Transverse colon (tissue), 4 donors: ENCODE measurements at regions not wholly inside any gene's neighbourhood (a gene's known extent, or its start where the extent isn't known, plus 50 kb on each side); places are given as distances from the start of the nearest gene placed in this dataset.

Source experiments
- DNase-seq: peaks from one replicate; pipeline ENCODE4 v3.0.0-alpha.2; 2019
- H3K27ac ChIP-seq, 4 donors: fragments of 200-600 bp; sonication (generic); 2 replicates each; pipeline ENCODE4 v1.5.1; 2016 to 2018; ENCODE audit warnings: inconsistent platforms in 4 of 4
- H3K27me3 ChIP-seq: fragments of 200-600 bp; sonication (generic); 2 replicates; pipeline ENCODE4 v1.5.1; 2017; ENCODE audit warnings: inconsistent platforms
- H3K36me3 ChIP-seq, 4 donors: fragments of 200-600 bp; sonication (generic); 2 replicates each; pipeline ENCODE4 v1.5.1; 2017 to 2019; ENCODE audit warnings: inconsistent platforms in 4 of 4
- H3K4me1 ChIP-seq, 4 donors: fragments of 200-600 bp; sonication (generic); 2 replicates each; pipeline ENCODE4 v1.5.1; 2017 to 2020; ENCODE audit warnings: inconsistent platforms in 4 of 4
- H3K4me3 ChIP-seq, 4 donors: fragments of 200-600 bp; sonication (generic); 1 replicate in 1 of 4; 2 replicates in 3 of 4; pipeline versions ENCODE4 v1.5.1 to v1.6.1; 2017 to 2019; ENCODE audit warnings: inconsistent platforms in 4 of 4
- H3K9me3 ChIP-seq, 2 donors: fragments of 200-600 bp; sonication (generic); 2 replicates each; pipeline ENCODE4 v1.5.1; 2017 to 2019; ENCODE audit warnings: inconsistent platforms in 2 of 2
- EP300 ChIP-seq: sonication (generic); formaldehyde crosslinking; IDR thresholded peaks from one replicate; pipeline ENCODE4 v1.6.1; 2017; ENCODE audit warnings: antibody characterized with exemption, low read depth
- POLR2A ChIP-seq: fragments of 450-650 bp; IDR thresholded peaks from one replicate; pipeline ENCODE4 v1.6.1; 2016; ENCODE audit warnings: antibody characterized with exemption, mild to moderate bottlenecking, moderate library complexity
- POLR2AphosphoS5 ChIP-seq, 3 donors: sonication (generic); formaldehyde crosslinking; IDR thresholded peaks; one replicate each; pipeline ENCODE4 v1.6.1; 2016; ENCODE audit warnings: antibody characterized with exemption in 3 of 3
- WGBS, 2 donors: methylation state at CpG; one replicate each; pipeline ENCODE4 v1.1.5; 2018; ENCODE audit warnings: low coverage in 1 of 2; 5-methylcytosine and 5-hydroxymethylcytosine counted together
- in situ Hi-C, 4 donors: fragments of 200-750 bp; cut with MboI; loops; one replicate each; pipeline versions ENCODE4 v1.15.0 to v1.15.1; 2017; ENCODE audit warnings: low sequenced_read_pairs in 3 of 4, low pct_ligation_motif_present in 1 of 4, low pct_unique_long_range_greater_than_20kb in 1 of 4
- intact Hi-C: fragments of 100-400 bp; cut with DNase I; formaldehyde crosslinking; loops from one replicate; pipeline ENCODE4 v1.15.1; 2023; ENCODE audit warnings: low total_unique reads
- TF ChIP-seq, protein P1 (sequence below), 5 experiments: fragments of 200-600 bp in 3 of 5; fragments of 450-650 bp in 2 of 5; sonication (generic) in 3 of 5; IDR thresholded peaks; 1 replicate in 2 of 5; 2 replicates in 3 of 5; pipeline ENCODE4 v1.5.1; 2016 to 2017; ENCODE audit warnings: antibody characterized with exemption in 5 of 5, inconsistent platforms in 3 of 5, mild to moderate bottlenecking in 2 of 5, moderate library complexity in 1 of 5

DNA sequence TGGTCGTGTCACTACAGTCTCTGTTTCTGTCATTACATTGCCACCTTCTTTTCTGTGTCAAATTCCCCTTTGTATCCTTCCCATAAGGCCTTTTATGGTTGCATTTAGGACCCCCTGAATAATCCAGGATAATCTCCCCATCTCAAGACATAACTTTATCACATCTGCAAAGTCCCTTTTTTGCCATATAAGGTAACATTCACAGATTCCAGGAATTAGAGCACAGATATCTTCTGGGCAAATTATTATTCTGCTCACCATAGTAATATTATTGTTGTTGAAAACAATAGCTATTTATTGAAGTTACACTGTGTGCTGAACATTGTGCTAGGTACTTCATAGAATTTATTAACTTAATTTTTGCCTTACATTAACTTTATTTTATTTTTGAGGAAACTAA is 159.1 kb downstream of the TFAP2B start:
- intact Hi-C loops (no loop called here), in situ Hi-C loops (no loop called here)
- H3K36me3 ChIP-seq = no peaks in the 10 kb centered on the region
- H3K27ac ChIP-seq = no peak overlapping the region
- TF ChIP-seq, protein P1, sequence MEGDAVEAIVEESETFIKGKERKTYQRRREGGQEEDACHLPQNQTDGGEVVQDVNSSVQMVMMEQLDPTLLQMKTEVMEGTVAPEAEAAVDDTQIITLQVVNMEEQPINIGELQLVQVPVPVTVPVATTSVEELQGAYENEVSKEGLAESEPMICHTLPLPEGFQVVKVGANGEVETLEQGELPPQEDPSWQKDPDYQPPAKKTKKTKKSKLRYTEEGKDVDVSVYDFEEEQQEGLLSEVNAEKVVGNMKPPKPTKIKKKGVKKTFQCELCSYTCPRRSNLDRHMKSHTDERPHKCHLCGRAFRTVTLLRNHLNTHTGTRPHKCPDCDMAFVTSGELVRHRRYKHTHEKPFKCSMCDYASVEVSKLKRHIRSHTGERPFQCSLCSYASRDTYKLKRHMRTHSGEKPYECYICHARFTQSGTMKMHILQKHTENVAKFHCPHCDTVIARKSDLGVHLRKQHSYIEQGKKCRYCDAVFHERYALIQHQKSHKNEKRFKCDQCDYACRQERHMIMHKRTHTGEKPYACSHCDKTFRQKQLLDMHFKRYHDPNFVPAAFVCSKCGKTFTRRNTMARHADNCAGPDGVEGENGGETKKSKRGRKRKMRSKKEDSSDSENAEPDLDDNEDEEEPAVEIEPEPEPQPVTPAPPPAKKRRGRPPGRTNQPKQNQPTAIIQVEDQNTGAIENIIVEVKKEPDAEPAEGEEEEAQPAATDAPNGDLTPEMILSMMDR (IDR thresholded peaks at IDR 0.05) = no peak
- TF ChIP-seq POLR2AphosphoS5 (IDR thresholded peaks at IDR 0.05) (no peak), POLR2A (no peak), EP300 (no peak)
- H3K9me3 ChIP-seq = no peaks in the 10 kb centered on the region
- no peak overlapping the region for H3K4me3 ChIP-seq
- 71% methylated on average over 1 of the region's 1 CpG; no CpG with 5 or more reads in 1 of the 2 donors for WGBS, 2 donors
- DNase-seq = no peak
- no peaks in the 10 kb centered on the region for H3K4me1 ChIP-seq
- no peaks in the 10 kb centered on the region for H3K27me3 ChIP-seq

DNA sequence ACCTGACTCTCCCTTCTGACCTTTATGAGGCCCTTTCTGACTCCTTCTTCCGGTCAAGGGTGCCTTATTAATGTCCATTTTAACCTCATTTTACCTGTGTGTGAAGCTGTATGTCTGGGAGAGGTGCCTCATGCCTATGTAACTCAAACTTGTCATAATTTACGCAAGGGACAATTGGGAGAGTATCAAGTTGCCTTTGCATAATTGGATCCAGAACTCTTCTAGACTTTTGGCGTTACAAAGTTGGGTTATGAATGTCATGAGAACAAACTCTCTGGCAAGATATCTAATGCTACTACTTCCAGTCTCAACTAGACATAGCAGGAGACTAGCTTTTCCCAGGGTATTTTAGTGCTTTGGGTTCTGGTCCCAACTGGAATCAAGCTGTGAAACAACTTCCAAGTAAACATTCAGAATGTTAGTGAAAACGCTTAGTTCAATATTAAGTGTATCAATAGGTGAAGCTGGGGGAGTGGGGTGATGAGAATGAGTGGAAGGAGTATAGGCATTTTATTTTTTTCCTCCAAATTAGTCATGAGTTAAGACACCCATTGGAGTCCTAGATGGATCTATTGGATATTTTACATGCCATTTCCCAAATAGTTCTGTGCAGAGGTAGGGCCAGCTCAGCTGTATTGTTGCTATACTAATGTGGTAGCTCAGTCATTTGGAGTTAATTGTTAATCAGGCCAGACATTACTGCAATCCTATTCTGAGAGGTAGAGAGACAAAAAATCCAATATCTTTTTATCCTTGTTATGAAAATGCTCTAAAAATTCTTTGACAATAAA is 159.9 kb downstream of the TFAP2B start:
- no peak overlapping the region for H3K4me3 ChIP-seq
- TF ChIP-seq POLR2A (no peak), EP300 (no peak)
- TF ChIP-seq, protein P1 (IDR thresholded peaks at IDR 0.05) = no peak
- intact Hi-C loops (no loop called here), in situ Hi-C loops (no loop called here)
- no peaks in the 10 kb centered on the region for H3K27me3 ChIP-seq
- no peaks in the 10 kb centered on the region for H3K36me3 ChIP-seq
- no peak overlapping the region for H3K27ac ChIP-seq
- WGBS, 2 donors = 52 to 74% methylated on average over 4 of the region's 4 CpGs
- no peaks in the 10 kb centered on the region for H3K9me3 ChIP-seq
- H3K4me1 ChIP-seq = no peaks in the 10 kb centered on the region
- no peak for DNase-seq

DNA sequence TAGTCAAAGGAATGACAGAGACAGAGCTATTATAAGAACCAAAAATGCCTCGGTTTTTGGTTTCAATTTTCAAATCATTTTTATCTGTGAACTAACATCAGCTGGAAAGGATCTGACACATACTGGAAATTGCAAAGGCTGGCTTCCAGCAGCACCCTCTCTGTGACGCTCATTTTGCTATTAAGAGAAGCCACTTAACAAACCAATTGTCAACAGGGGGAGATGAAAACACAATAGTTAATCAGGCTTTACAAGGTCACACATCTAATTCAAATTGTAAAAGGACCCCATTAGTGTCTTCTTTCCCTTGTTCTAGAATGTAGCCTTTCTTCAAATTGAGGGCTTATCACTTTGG is 160.5 kb downstream of the TFAP2B start:
- H3K36me3 ChIP-seq = no peaks in the 10 kb centered on the region
- in situ Hi-C loops = no loop called here
- 69 to 75% methylated on average over 2 of the region's 2 CpGs for WGBS, 2 donors

DNA sequence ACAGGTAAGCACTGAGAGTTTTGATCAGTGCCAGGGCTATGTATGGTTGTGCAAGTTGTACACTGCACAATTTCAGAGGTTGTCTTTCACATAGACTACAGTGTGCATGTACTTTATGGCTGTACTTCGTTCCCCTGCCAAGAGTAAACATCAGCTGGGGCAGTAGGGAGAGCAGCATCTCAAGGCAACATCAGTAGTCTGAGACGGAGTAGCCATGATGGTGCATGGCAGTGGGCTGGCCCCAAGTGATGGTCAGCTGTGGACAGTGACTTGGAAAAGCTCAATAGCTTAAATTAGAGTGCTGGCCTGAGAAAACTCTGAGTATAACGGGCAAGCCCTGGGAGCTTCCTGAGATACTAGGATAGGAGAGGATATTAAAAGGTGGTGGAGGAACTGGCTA is 165.5 kb downstream of the TFAP2B start:
- Histone ChIP-seq H3K4me3 (no peak overlapping the region), H3K27me3 (no peaks in the 10 kb centered on the region), H3K27ac (no peak overlapping the region), H3K36me3 (no peaks in the 10 kb centered on the region), H3K4me1 (no peaks in the 10 kb centered on the region), H3K9me3 (no peaks in the 10 kb centered on the region)
- intact Hi-C loops = no loop called here
- TF ChIP-seq POLR2A = no peak
- TF ChIP-seq EP300 = no peak
- TF ChIP-seq, protein P1 (IDR thresholded peaks at IDR 0.05) = no peak
- TF ChIP-seq POLR2AphosphoS5 (IDR thresholded peaks at IDR 0.05) = no peak
- no peak for DNase-seq
- 70% methylated on average over 3 of the region's 3 CpGs; no CpG with 5 or more reads in 1 of the 2 donors for WGBS, 2 donors
- in situ Hi-C loops = no loop called here

More for the DNA sequence above, 160.5 kb downstream of the TFAP2B start:
- no peak overlapping the region for H3K27ac ChIP-seq
- H3K4me3 ChIP-seq = no peak overlapping the region
- TF ChIP-seq POLR2A = no peak
- no peak for TF ChIP-seq EP300
- TF ChIP-seq, protein P1 (IDR thresholded peaks at IDR 0.05) = no peak
- no peak for TF ChIP-seq POLR2AphosphoS5 (IDR thresholded peaks at IDR 0.05)
- no peaks in the 10 kb centered on the region for H3K9me3 ChIP-seq
- H3K27me3 ChIP-seq = no peaks in the 10 kb centered on the region
- intact Hi-C loops = no loop called here
- no peak for DNase-seq
- H3K4me1 ChIP-seq = no peaks in the 10 kb centered on the region
